SKM-1 treated with dmso at 0.1 percent for 144 hours (cell line): ENCODE measurements at regions not wholly inside any gene's neighbourhood (a gene's known extent, or its start where the extent isn't known, plus 50 kb on each side); places are given as distances from the start of the nearest gene placed in this dataset.
"Not testable (repeated sequence)": the region's sequence is repeated elsewhere in the genome, so short reads cannot be mapped to it uniquely, and the experiment has no call there.

Source experiments
- DNase-seq: peaks from one replicate; lab custom pipeline; 2025; ENCODE audit not compliant: unreplicated experiment; lab: John Stamatoyannopoulos, UW

GRCh38 chr17:45585794-45586650 lies 95.5 kb upstream of the PLEKHM1 start:
- DNase-seq = not testable (repeated sequence)

GRCh38 chr17:45586651-45586934 lies 96.1 kb upstream of the PLEKHM1 start:
- not testable (repeated sequence) for DNase-seq

- DNase-seq = not testable (repeated sequence)
Observed at GRCh38 chr17:45592433-45592923, 102.0 kb upstream of the PLEKHM1 start.

GRCh38 chr17:45596347-45596746 lies 105.8 kb upstream of the PLEKHM1 start:
- DNase-seq = not testable (repeated sequence)

- DNase-seq = not testable (repeated sequence)
Observed at GRCh38 chr17:45600052-45601012, 109.8 kb upstream of the PLEKHM1 start.

- not testable (repeated sequence) for DNase-seq
Observed at GRCh38 chr17:45601013-45601412, 110.5 kb upstream of the PLEKHM1 start.

DNA sequence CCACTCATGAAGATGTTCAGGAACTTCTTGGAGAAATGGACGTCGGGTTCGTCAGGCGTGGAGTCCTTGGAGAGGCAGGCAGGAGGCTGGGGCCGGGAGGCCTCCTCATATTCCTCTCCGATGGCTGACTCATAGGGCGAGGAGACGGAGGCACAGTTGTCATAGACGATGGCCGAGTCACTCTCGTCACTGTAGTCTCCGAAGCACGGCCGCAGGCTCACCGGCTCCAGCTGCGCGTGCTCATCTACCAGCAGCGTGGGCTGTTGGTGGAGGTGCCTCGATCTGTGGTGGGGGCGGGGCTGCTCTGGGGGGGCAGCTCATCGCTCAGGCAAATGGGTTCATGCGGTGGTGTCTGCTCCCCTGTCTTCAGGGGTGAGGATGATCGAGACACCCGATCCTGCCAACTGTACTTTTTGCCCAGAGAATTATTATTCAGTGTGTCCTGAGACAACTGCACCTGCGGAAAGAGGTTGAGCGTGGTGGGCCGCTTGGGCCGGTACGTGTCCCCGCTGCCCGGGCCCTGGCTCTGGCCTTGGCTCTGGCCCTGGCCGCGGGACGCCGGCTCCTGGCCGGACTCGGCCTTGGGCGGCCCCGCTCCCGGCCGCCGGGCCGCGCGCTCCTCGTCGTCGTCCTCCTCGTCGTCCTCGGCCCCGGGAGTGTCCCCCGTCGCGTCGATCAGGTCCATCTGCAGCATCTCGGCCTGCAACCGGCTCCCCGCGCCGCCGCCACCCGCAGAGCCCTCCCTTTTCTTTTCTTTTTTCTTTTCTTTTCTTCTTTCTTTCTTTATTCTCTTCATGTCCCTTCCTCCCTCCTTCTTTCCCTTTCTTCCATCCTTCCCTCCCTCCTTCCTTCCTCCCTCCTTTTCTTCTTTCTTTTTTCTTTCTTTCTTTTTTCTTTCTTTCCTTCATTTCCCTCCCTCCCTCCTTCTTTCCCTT lies 111.4 kb upstream of the PLEKHM1 start:
- DNase-seq = not testable (repeated sequence)

DNA sequence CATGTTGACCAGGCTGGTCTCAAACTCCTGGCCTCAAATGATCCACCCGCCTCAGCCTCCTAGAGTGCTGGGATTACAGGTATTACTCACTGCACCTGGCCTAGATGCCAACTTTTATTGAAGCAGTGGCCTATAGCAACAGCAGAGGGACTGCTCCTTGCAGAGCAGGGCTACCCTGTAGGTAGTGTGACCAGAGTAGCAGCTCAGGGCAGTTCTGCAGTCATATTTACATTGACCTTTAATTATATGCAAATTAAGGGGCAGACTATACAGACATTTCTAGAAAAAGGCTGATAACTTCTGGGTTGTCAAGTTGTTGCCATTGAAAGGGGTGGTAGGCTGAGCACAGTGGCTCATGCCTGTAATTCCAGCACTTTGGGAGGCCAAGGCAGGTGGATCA lies 115.2 kb upstream of the PLEKHM1 start:
- DNase-seq = not testable (repeated sequence)

GRCh38 chr17:45619984-45620405 lies 129.5 kb upstream of the PLEKHM1 start:
- DNase-seq = not testable (repeated sequence)

DNA sequence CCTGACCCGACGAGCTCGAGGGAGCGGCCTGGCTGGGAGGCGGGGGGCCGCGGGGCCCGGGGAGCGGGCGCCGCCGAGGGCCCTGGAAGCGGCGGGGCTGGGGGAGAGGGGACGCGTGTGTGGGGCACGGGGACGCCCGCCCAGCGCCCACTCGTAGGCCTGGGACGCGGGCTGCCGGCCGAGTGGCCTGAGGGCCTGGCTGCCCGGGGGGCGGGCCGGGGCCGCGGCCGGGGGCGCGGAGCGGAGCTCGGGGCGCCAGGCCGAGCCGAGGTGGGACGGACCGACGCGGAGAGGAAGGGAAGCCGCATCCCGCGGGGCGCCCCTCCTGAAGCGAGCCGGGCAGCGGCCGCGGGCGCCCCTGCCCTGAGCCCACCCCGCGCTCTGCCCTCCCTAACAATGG lies 129.9 kb upstream of the PLEKHM1 start:
- not testable (repeated sequence) for DNase-seq

GRCh38 chr17:45621087-45621486 lies 130.6 kb upstream of the PLEKHM1 start:
- not testable (repeated sequence) for DNase-seq

- not testable (repeated sequence) for DNase-seq
Observed at GRCh38 chr17:45622295-45622694, 131.8 kb upstream of the PLEKHM1 start.

DNA sequence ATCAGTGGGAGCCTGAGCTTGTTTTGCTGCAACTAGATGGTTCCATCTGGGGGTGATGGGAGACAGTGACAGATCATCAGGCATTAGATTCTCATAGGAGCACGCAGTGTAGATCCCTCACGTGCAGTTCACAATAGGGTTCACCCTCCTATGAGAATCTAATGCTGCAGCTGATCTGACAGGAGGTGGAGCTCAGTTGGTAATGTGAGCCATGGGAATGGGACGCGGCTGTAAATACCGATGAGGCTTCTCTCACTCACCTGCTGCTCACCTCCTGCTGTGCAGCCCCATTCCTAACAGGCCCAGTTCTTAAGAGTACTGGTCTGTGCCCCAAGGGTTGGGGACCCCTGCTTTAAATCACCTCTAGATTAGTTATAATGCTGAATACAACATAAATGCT lies 137.5 kb upstream of the PLEKHM1 start:
- DNase-seq = no peak

DNA sequence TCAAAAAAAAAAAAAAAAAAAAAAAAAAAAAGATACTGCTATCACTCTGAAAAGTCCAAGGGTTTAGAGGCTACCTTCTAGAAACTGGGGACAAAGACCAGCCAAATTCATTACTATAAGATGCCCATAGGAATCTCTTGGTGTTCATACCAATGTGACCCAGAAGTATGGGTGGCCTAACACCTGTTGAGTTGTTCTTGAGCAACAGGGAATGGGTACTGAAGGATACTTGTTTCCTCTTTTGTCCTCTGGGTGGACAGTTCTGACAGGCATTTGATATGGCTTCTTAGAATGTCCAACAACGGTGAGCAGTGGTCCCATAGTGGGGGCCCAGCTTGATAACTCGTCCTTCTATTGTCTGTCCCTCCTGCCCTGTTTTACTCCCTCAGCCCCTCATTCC lies 141.4 kb upstream of the PLEKHM1 start:
- DNase-seq = no peak

DNA sequence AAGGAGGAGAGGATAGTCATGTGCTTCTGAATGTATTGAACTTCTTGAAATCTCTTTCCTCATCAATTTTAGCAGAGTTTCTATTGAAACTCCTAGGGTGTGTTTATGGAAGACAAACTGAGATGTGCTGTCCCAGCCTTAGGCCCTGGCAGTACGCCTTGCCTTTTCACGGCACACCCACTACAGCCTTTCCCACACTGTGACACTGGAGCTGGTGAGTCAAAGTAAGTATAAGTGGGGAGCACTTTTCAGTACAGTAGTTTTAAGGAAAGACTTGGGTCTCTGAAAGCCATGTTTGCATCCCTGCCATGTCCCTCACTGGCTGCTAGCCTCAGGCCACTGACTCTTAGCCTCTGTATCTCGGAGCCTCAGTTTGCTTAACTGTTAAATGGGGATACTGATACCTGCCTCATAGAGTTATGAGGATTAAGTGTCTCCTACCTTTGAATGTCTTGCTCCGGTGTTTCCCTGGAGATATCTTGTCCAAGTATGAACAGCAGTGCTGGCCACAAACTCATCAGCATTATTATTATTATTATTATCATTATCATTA lies 144.7 kb upstream of the CRHR1 start:
- no peak for DNase-seq

GRCh38 chr17:45640141-45640850 lies 143.8 kb upstream of the CRHR1 start:
- no peak for DNase-seq

GRCh38 chr17:45641541-45641940 lies 142.6 kb upstream of the CRHR1 start:
- no peak for DNase-seq

- DNase-seq = no peak
Observed at GRCh38 chr17:45643591-45643990, 140.5 kb upstream of the CRHR1 start.

GRCh38 chr17:45644637-45645036 lies 139.5 kb upstream of the CRHR1 start:
- not testable (repeated sequence) for DNase-seq

GRCh38 chr17:45645330-45645729 lies 138.8 kb upstream of the CRHR1 start:
- DNase-seq = no peak
